ENCODE measurements at regions not wholly inside any gene's neighbourhood (a gene's known extent, or its start where the extent isn't known, plus 50 kb on each side); places are given as distances from the start of the nearest gene placed in this dataset.

- DNase-seq (ENCODE audit: low read depth in 4 of 4, low spot score in 3 of 4), result no peak
Measured at GRCh38 chr3:102102394-102102793, 253.1 kb downstream of the NFKBIZ start.

GRCh38 chr3:102104033-102104432, 254.7 kb downstream of the NFKBIZ start:
- DNase-seq (ENCODE audit: low read depth in 4 of 4, low spot score in 3 of 4), result no peak

GRCh38 chr3:102105193-102105592, 255.9 kb downstream of the NFKBIZ start:
- DNase-seq (ENCODE audit: low read depth in 4 of 4, low spot score in 3 of 4), result no peak

GRCh38 chr3:102106416-102107097, 257.2 kb downstream of the NFKBIZ start:
- DNase-seq (ENCODE audit: low read depth in 4 of 4, low spot score in 3 of 4), result no peak

- no peak for DNase-seq (ENCODE audit: low read depth in 4 of 4, low spot score in 3 of 4)
Measured at GRCh38 chr3:102112704-102113230, 263.5 kb downstream of the NFKBIZ start.

GRCh38 chr3:102113421-102114041, 264.2 kb downstream of the NFKBIZ start:
- DNase-seq (ENCODE audit: low read depth in 4 of 4, low spot score in 3 of 4), result no peak

- DNase-seq (ENCODE audit: low read depth in 4 of 4, low spot score in 3 of 4), result no peak
Measured at GRCh38 chr3:102114264-102114979, 265.1 kb downstream of the NFKBIZ start.

GRCh38 chr3:102122527-102122926, 273.2 kb downstream of the NFKBIZ start:
- DNase-seq (ENCODE audit: low read depth in 4 of 4, low spot score in 3 of 4), result no peak

- no peak for DNase-seq (ENCODE audit: low read depth in 4 of 4, low spot score in 3 of 4)
Measured at GRCh38 chr3:102123590-102124190, 274.4 kb downstream of the NFKBIZ start.

GRCh38 chr3:102124282-102124681, 275.0 kb downstream of the NFKBIZ start:
- DNase-seq (ENCODE audit: low read depth in 4 of 4, low spot score in 3 of 4), result no peak

- DNase-seq (ENCODE audit: low read depth in 4 of 4, low spot score in 3 of 4), result no peak
Measured at GRCh38 chr3:102124704-102125103, 275.4 kb downstream of the NFKBIZ start.

GRCh38 chr3:102125197-102125993, 276.1 kb downstream of the NFKBIZ start:
- no peak for DNase-seq (ENCODE audit: low read depth in 4 of 4, low spot score in 3 of 4)

GRCh38 chr3:102125994-102126368, 276.7 kb downstream of the NFKBIZ start:
- DNase-seq (ENCODE audit: low read depth in 4 of 4, low spot score in 3 of 4), result no peak

- DNase-seq (ENCODE audit: low read depth in 4 of 4, low spot score in 3 of 4), result no peak
Measured at GRCh38 chr3:102129760-102130608, 280.7 kb downstream of the NFKBIZ start.

GRCh38 chr3:102132370-102132769, 283.1 kb downstream of the NFKBIZ start:
- no peak for DNase-seq (ENCODE audit: low read depth in 4 of 4, low spot score in 3 of 4)

GRCh38 chr3:102133376-102133775, 284.1 kb downstream of the NFKBIZ start:
- DNase-seq (ENCODE audit: low read depth in 4 of 4, low spot score in 3 of 4), result no peak

GRCh38 chr3:102135316-102135715, 286.0 kb downstream of the NFKBIZ start:
- DNase-seq (ENCODE audit: low read depth in 4 of 4, low spot score in 3 of 4), result no peak

- no peak for DNase-seq (ENCODE audit: low read depth in 4 of 4, low spot score in 3 of 4)
Measured at GRCh38 chr3:102136183-102136582, 286.9 kb downstream of the NFKBIZ start.

- DNase-seq (ENCODE audit: low read depth in 4 of 4, low spot score in 3 of 4), result no peak
Measured at GRCh38 chr3:102140116-102140515, 290.8 kb downstream of the NFKBIZ start.

All from right renal pelvis (tissue), 4 donors.